H9 (cell line): ENCODE measurements at regions not wholly inside any gene's neighbourhood (a gene's known extent, or its start where the extent isn't known, plus 50 kb on each side); places are given as distances from the start of the nearest gene placed in this dataset.

Source experiments
- DNase-seq: peaks from one replicate; pipeline ENCODE4 v3.0.0-alpha.2; 2017
- H2AFZ ChIP-seq: one replicate; pipeline ENCODE4 v1.6.1; 2013; ENCODE audit warnings: mild to moderate bottlenecking, low read length, control low read depth, moderate library complexity
- H2AK5ac ChIP-seq: 2 replicates; pipeline ENCODE4 v1.6.1; 2013; ENCODE audit warnings: low read length, control low read depth, mixed read lengths; ENCODE audit not compliant: insufficient read length
- H2BK120ac ChIP-seq: one replicate; pipeline ENCODE4 v1.6.1; 2013; ENCODE audit warnings: low read depth, mild to moderate bottlenecking, low read length, control low read depth, inconsistent platforms; ENCODE audit not compliant: poor library complexity, severe bottlenecking
- H2BK12ac ChIP-seq: 2 replicates; pipeline ENCODE4 v1.6.1; 2013; ENCODE audit warnings: low read length, control low read depth, mixed read lengths, low read depth; ENCODE audit not compliant: insufficient read length
- H2BK15ac ChIP-seq: 2 replicates; pipeline ENCODE4 v1.6.1; 2013; ENCODE audit warnings: low read depth, low read length, control low read depth
- H2BK20ac ChIP-seq: one replicate; pipeline ENCODE4 v1.6.1; 2013; ENCODE audit warnings: low read depth, mild to moderate bottlenecking, low read length, control low read depth, inconsistent platforms; ENCODE audit not compliant: poor library complexity, severe bottlenecking
- H2BK5ac ChIP-seq: 2 replicates; pipeline ENCODE4 v1.6.1; 2013; ENCODE audit warnings: low read length, control low read depth, mixed read lengths; ENCODE audit not compliant: insufficient read length
- H3K14ac ChIP-seq: 2 replicates; pipeline ENCODE4 v1.6.1; 2013; ENCODE audit warnings: low read length, control low read depth; ENCODE audit not compliant: insufficient read depth
- H3K18ac ChIP-seq: 2 replicates; pipeline ENCODE4 v1.6.1; 2013; ENCODE audit warnings: low read depth, mild to moderate bottlenecking, mixed read lengths, low read length, control low read depth; ENCODE audit not compliant: insufficient read length
- H3K23ac ChIP-seq: 2 replicates; pipeline ENCODE4 v1.6.1; 2013; ENCODE audit warnings: low read length, control low read depth, mixed read lengths, low read depth; ENCODE audit not compliant: insufficient read length
- H3K23me2 ChIP-seq: 2 replicates; pipeline ENCODE4 v1.6.1; 2013; ENCODE audit warnings: low read depth, mild to moderate bottlenecking, mixed read lengths, low read length, control low read depth; ENCODE audit not compliant: insufficient read length, poor library complexity, severe bottlenecking
- H3K27ac ChIP-seq: 2 replicates; pipeline ENCODE4 v1.5.1; 2013; ENCODE audit warnings: low read length, control low read depth, mixed read lengths, low read depth; ENCODE audit not compliant: insufficient read length
- H3K27me3 ChIP-seq: 2 replicates; pipeline ENCODE4 v1.6.1; 2013; ENCODE audit warnings: low read length, control low read depth, inconsistent platforms; ENCODE audit not compliant: insufficient read depth
- H3K4ac ChIP-seq: 2 replicates; pipeline ENCODE4 v1.6.1; 2013; ENCODE audit warnings: low read depth, mild to moderate bottlenecking, control low read depth, inconsistent platforms, low read length, moderate library complexity
- H3K4me1 ChIP-seq: 2 replicates; pipeline ENCODE4 v1.6.1; 2013; ENCODE audit warnings: low read length, control low read depth, inconsistent platforms; ENCODE audit not compliant: insufficient read depth
- H3K4me2 ChIP-seq: 2 replicates; pipeline ENCODE4 v1.6.1; 2013; ENCODE audit warnings: low read length, control low read depth, mixed read lengths; ENCODE audit not compliant: insufficient read length, insufficient read depth
- H3K56ac ChIP-seq: 2 replicates; pipeline ENCODE4 v1.6.1; 2013; ENCODE audit warnings: low read depth, mild to moderate bottlenecking, mixed read lengths, low read length, control low read depth; ENCODE audit not compliant: insufficient read length
- H3K79me1 ChIP-seq: 2 replicates; pipeline ENCODE4 v1.6.1; 2013; ENCODE audit warnings: low read depth, mild to moderate bottlenecking, moderate library complexity, low read length, control low read depth, inconsistent platforms; ENCODE audit not compliant: insufficient read depth, poor library complexity, severe bottlenecking
- H3K79me2 ChIP-seq: 2 replicates; pipeline ENCODE4 v1.6.1; 2013; ENCODE audit warnings: low read length, control low read depth, inconsistent platforms; ENCODE audit not compliant: insufficient read depth
- H3K9ac ChIP-seq: 2 replicates; pipeline ENCODE4 v1.6.1; 2013; ENCODE audit warnings: low read length, control low read depth, mixed read lengths; ENCODE audit not compliant: insufficient read length; ENCODE audit errors: extremely low read depth
- H3K9me3 ChIP-seq: one replicate; pipeline ENCODE4 v1.6.1; 2013; ENCODE audit warnings: low read depth, low read length, inconsistent platforms; ENCODE audit not compliant: control insufficient read depth
- H3T11ph ChIP-seq: one replicate; pipeline ENCODE4 v1.6.1; 2013; ENCODE audit warnings: mild to moderate bottlenecking, low read length, control low read depth, inconsistent platforms
- H4K20me1 ChIP-seq: one replicate; pipeline ENCODE4 v1.6.1; 2013; ENCODE audit not compliant: control insufficient read depth, insufficient read length, insufficient read depth
- H4K5ac ChIP-seq: 2 replicates; pipeline ENCODE4 v1.6.1; 2013; ENCODE audit warnings: low read depth, mild to moderate bottlenecking, mixed read lengths, low read length, control low read depth; ENCODE audit not compliant: insufficient read length
- H4K8ac ChIP-seq: replicated peaks from 2 replicates; pipeline ENCODE4 v1.6.1; 2013; ENCODE audit warnings: low read length, control low read depth, mixed read lengths, low read depth; ENCODE audit not compliant: insufficient read length
- H4K91ac ChIP-seq: 2 replicates; pipeline ENCODE4 v1.6.1; 2013; ENCODE audit warnings: low read depth, mild to moderate bottlenecking, moderate library complexity, mixed read lengths, low read length, control low read depth; ENCODE audit not compliant: insufficient read length
- H3K27ac Mint-ChIP-seq, 3 experiments: 2 replicates in 2 of 3; 3 replicates in 1 of 3; pipeline ENCODE4 v1.8.0; 2020 to 2021; ENCODE audit warnings: mixed read lengths in 3 of 3, mild to moderate bottlenecking in 1 of 3, moderate library complexity in 1 of 3
- H3K27me3 Mint-ChIP-seq: 2 replicates; pipeline ENCODE4 v1.8.0; 2021; ENCODE audit warnings: low read depth, mild to moderate bottlenecking, moderate library complexity, mixed read lengths
- H3K36me3 Mint-ChIP-seq, 3 experiments: 2 replicates in 2 of 3; 3 replicates in 1 of 3; pipeline ENCODE4 v1.8.0; 2020 to 2021; ENCODE audit warnings: low read depth in 3 of 3, mixed read lengths in 3 of 3; ENCODE audit not compliant: insufficient read depth in 1 of 3
- H3K4me1 Mint-ChIP-seq, 2 experiments: 2 replicates each; pipeline ENCODE4 v1.8.0; 2020; ENCODE audit warnings: mixed read lengths in 2 of 2
- H3K4me3 Mint-ChIP-seq, 2 experiments: 2 replicates in 1 of 2; 3 replicates in 1 of 2; pipeline ENCODE4 v1.8.0; 2020 to 2021; ENCODE audit warnings: mild to moderate bottlenecking in 2 of 2, mixed read lengths in 2 of 2, moderate library complexity in 1 of 2
- H3K9me3 Mint-ChIP-seq, 2 experiments: 2 replicates in 1 of 2; 3 replicates in 1 of 2; pipeline ENCODE4 v1.8.0; 2020; ENCODE audit warnings: mild to moderate bottlenecking in 2 of 2, mixed read lengths in 2 of 2, moderate library complexity in 1 of 2
- TF ChIP-seq, protein P1 (sequence below): fragments of 200-600 bp; sonication (generic); conservative IDR thresholded peaks from 3 replicates; pipeline ENCODE4 v1.8.0; 2021; ENCODE audit warnings: antibody characterized with exemption, mild to moderate bottlenecking

DNA sequence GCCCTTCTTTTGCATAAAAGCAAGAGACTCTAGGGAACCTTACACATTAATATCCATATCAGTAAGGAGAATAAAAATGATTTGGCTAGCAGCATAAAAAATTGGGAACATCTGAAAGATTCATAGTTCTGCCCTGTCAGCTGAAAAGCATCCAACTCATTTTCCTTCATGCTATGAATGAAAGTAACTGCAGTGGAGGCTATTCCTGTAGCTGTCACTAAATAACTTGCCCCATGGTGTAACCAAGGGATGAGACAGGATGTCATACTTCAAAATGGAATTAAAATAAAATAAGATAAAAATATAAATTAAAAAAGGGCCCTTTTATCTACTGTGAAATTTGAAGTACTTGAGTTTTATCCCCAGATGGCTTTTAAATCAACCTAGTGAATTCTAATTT is 878.8 kb downstream of the C4orf33 start:
- Histone ChIP-seq H3K27me3 (no peaks in the 10 kb centered on the region), H4K8ac (no peak overlapping the region), H2BK20ac (no peak overlapping the region), H4K91ac (no peak overlapping the region), H3K9me3 (no peaks in the 10 kb centered on the region), H2AFZ (no peak overlapping the region), H3K79me2 (no peaks in the 10 kb centered on the region), H3K56ac (no peak overlapping the region), H2AK5ac (no peak overlapping the region), H3T11ph (no peak overlapping the region), H3K9ac (no peak overlapping the region), H3K14ac (no peak overlapping the region), H2BK15ac (no peak overlapping the region), H3K23me2 (no peaks in the 10 kb centered on the region), H3K4ac (no peak overlapping the region), H4K20me1 (no peaks in the 10 kb centered on the region), H3K79me1 (no peaks in the 10 kb centered on the region), H2BK5ac (no peak overlapping the region), H3K23ac (no peak overlapping the region), H3K27ac (no peak overlapping the region), H2BK12ac (no peak overlapping the region), H3K4me2 (no peak overlapping the region), H3K18ac (no peak overlapping the region), H2BK120ac (no peak overlapping the region), H3K4me1 (no peaks in the 10 kb centered on the region), H4K5ac (no peak overlapping the region)
- peaks cover 2 to 3% of the 10 kb centered on the region in 2 experiments; a peak in 4 of 5 replicates for H3K9me3 Mint-ChIP-seq
- TF ChIP-seq, protein P1, sequence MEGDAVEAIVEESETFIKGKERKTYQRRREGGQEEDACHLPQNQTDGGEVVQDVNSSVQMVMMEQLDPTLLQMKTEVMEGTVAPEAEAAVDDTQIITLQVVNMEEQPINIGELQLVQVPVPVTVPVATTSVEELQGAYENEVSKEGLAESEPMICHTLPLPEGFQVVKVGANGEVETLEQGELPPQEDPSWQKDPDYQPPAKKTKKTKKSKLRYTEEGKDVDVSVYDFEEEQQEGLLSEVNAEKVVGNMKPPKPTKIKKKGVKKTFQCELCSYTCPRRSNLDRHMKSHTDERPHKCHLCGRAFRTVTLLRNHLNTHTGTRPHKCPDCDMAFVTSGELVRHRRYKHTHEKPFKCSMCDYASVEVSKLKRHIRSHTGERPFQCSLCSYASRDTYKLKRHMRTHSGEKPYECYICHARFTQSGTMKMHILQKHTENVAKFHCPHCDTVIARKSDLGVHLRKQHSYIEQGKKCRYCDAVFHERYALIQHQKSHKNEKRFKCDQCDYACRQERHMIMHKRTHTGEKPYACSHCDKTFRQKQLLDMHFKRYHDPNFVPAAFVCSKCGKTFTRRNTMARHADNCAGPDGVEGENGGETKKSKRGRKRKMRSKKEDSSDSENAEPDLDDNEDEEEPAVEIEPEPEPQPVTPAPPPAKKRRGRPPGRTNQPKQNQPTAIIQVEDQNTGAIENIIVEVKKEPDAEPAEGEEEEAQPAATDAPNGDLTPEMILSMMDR: no peak
- H3K27ac Mint-ChIP-seq: no peak overlapping the region
- H3K27me3 Mint-ChIP-seq: no peaks in the 10 kb centered on the region
- H3K4me3 Mint-ChIP-seq: no peak overlapping the region
- peaks cover 2 to 3% of the 10 kb centered on the region in 2 experiments; a peak in 2 of 4 replicates for H3K4me1 Mint-ChIP-seq
- peaks cover 0 to 2% (median 0%) of the 10 kb centered on the region in 3 experiments; a peak in 1 of 7 replicates for H3K36me3 Mint-ChIP-seq
- no peak for DNase-seq
